Urinary bladder (tissue), 3 donors: ENCODE measurements at regions not wholly inside any gene's neighbourhood (a gene's known extent, or its start where the extent isn't known, plus 50 kb on each side); places are given as distances from the start of the nearest gene placed in this dataset.
"Not testable (repeated sequence)": the region's sequence is repeated elsewhere in the genome, so short reads cannot be mapped to it uniquely, and the experiment has no call there.

Experiments used
- DNase-seq: peaks from one replicate; pipeline ENCODE4 v3.0.0-alpha.2; 2015; ENCODE audit errors: extremely low spot score
- H3K27ac ChIP-seq: one replicate; pipeline ENCODE4 v1.5.1; 2013; ENCODE audit warnings: low read depth, mild to moderate bottlenecking, moderate library complexity
- H3K36me3 ChIP-seq: one replicate; pipeline ENCODE4 v1.6.1; 2013; ENCODE audit warnings: mild to moderate bottlenecking, moderate library complexity; ENCODE audit not compliant: insufficient read depth
- H3K4me1 ChIP-seq: one replicate; pipeline ENCODE4 v1.6.1; 2013; ENCODE audit warnings: mild to moderate bottlenecking, moderate library complexity; ENCODE audit not compliant: insufficient read depth
- H3K4me3 ChIP-seq: one replicate; pipeline ENCODE4 v1.5.1; 2013; ENCODE audit warnings: low read depth, low read length
- whole genome bisulfite sequencing: extraction: QIAGEN DNeasy Blood & Tissue Kit; methylation state at CpG from one replicate; pipeline ENCODE4 v1.1.7; 2013; 5-methylcytosine and 5-hydroxymethylcytosine counted together
- donor health status: healthy with polysubstance abuse.
- donor health status: healthy.

GRCh38 chr1:73273886-73274285 lies 924.1 kb downstream of the LRRIQ3 start:
- no peak overlapping the region for H3K27ac ChIP-seq
- DNase-seq: no peak
- no peak overlapping the region for H3K4me3 ChIP-seq
- no peaks in the 10 kb centered on the region for H3K4me1 ChIP-seq
- H3K36me3 ChIP-seq: no peaks in the 10 kb centered on the region
- WGBS: 85% methylated on average over 2 of the region's 2 CpGs

GRCh38 chr1:73245196-73245595 lies 952.8 kb downstream of the LRRIQ3 start:
- not testable (repeated sequence) for H3K36me3 ChIP-seq, H3K27ac ChIP-seq, H3K4me3 ChIP-seq, DNase-seq, H3K4me1 ChIP-seq

- DNase-seq: no peak
- WGBS: 47% methylated on average over 2 of the region's 2 CpGs
- H3K4me1 ChIP-seq: no peaks in the 10 kb centered on the region
- H3K27ac ChIP-seq: no peak overlapping the region
- no peak overlapping the region for H3K4me3 ChIP-seq
- no peaks in the 10 kb centered on the region for H3K36me3 ChIP-seq
Measured at GRCh38 chr1:73218995-73219546, 936.7 kb upstream of the NEGR1 start.

GRCh38 chr1:73205294-73205973 lies 923.1 kb upstream of the NEGR1 start:
- WGBS: 63% methylated on average over 5 of the region's 5 CpGs
- no peak overlapping the region for H3K27ac ChIP-seq

GRCh38 chr1:73197972-73198371 lies 915.6 kb upstream of the NEGR1 start:
- no peak for DNase-seq
- Histone ChIP-seq H3K4me1 (no peaks in the 10 kb centered on the region), H3K27ac (no peak overlapping the region), H3K36me3 (no peaks in the 10 kb centered on the region), H3K4me3 (no peak overlapping the region)
- 100% methylated on average over 1 of the region's 1 CpG for WGBS

More at GRCh38 chr1:73205294-73205973, 923.1 kb upstream of the NEGR1 start:
- H3K4me1 ChIP-seq: no peaks in the 10 kb centered on the region
- no peak overlapping the region for H3K4me3 ChIP-seq
- DNase-seq: no peak
- H3K36me3 ChIP-seq: no peaks in the 10 kb centered on the region

- no peak for DNase-seq
- Histone ChIP-seq H3K4me1 (no peaks in the 10 kb centered on the region), H3K27ac (no peak overlapping the region), H3K36me3 (no peaks in the 10 kb centered on the region), H3K4me3 (no peak overlapping the region)
- WGBS: 86% methylated on average over 1 of the region's 1 CpG
Measured at GRCh38 chr1:73194965-73195364, 912.6 kb upstream of the NEGR1 start.

GRCh38 chr1:73183581-73183980 lies 901.2 kb upstream of the NEGR1 start:
- not testable (repeated sequence) for H3K4me3 ChIP-seq, H3K4me1 ChIP-seq, DNase-seq, H3K27ac ChIP-seq, H3K36me3 ChIP-seq
- WGBS: 95% methylated on average over 2 of the region's 2 CpGs

GRCh38 chr1:73181190-73181540 lies 898.8 kb upstream of the NEGR1 start:
- 87% methylated on average over 13 of the region's 13 CpGs for WGBS
- no peak overlapping the region for H3K4me3 ChIP-seq
- DNase-seq: no peak
- no peak overlapping the region for H3K27ac ChIP-seq
- no peaks in the 10 kb centered on the region for H3K36me3 ChIP-seq
- no peaks in the 10 kb centered on the region for H3K4me1 ChIP-seq

- Histone ChIP-seq H3K4me1 (no peaks in the 10 kb centered on the region), H3K36me3 (no peaks in the 10 kb centered on the region), H3K27ac (no peak overlapping the region), H3K4me3 (no peak overlapping the region)
- 86% methylated on average over 10 of the region's 10 CpGs for WGBS
- no peak for DNase-seq
Measured at GRCh38 chr1:73180397-73181189, 898.3 kb upstream of the NEGR1 start.

- no peak for DNase-seq
- Histone ChIP-seq H3K4me3 (no peak overlapping the region), H3K27ac (no peak overlapping the region), H3K36me3 (no peaks in the 10 kb centered on the region), H3K4me1 (no peaks in the 10 kb centered on the region)
- 87% methylated on average over 2 of the region's 2 CpGs for WGBS
Measured at GRCh38 chr1:73176902-73177301, 894.6 kb upstream of the NEGR1 start.

GRCh38 chr1:73167009-73167657 lies 884.8 kb upstream of the NEGR1 start:
- H3K27ac ChIP-seq: no peak overlapping the region
- no peaks in the 10 kb centered on the region for H3K36me3 ChIP-seq
- H3K4me3 ChIP-seq: no peak overlapping the region
- H3K4me1 ChIP-seq: no peaks in the 10 kb centered on the region
- no peak for DNase-seq
- 44% methylated on average over 2 of the region's 2 CpGs for WGBS

- WGBS: 15% methylated on average over 5 of the region's 5 CpGs
Measured at GRCh38 chr1:73162564-73162963, 880.2 kb upstream of the NEGR1 start.

GRCh38 chr1:73161418-73161817 lies 879.1 kb upstream of the NEGR1 start:
- 82% methylated on average over 1 of the region's 1 CpG for WGBS
- no peaks in the 10 kb centered on the region for H3K4me1 ChIP-seq
- no peaks in the 10 kb centered on the region for H3K36me3 ChIP-seq
- H3K27ac ChIP-seq: no peak overlapping the region
- no peak overlapping the region for H3K4me3 ChIP-seq
- DNase-seq: no peak

More at GRCh38 chr1:73162564-73162963, 880.2 kb upstream of the NEGR1 start:
- no peaks in the 10 kb centered on the region for H3K4me1 ChIP-seq
- no peak overlapping the region for H3K4me3 ChIP-seq
- DNase-seq: no peak
- no peaks in the 10 kb centered on the region for H3K36me3 ChIP-seq
- H3K27ac ChIP-seq: no peak overlapping the region

GRCh38 chr1:73160759-73161158 lies 878.4 kb upstream of the NEGR1 start:
- Histone ChIP-seq H3K4me3 (no peak overlapping the region), H3K36me3 (no peaks in the 10 kb centered on the region), H3K27ac (no peak overlapping the region), H3K4me1 (no peaks in the 10 kb centered on the region)
- no peak for DNase-seq
- 83% methylated on average over 1 of the region's 1 CpG for WGBS
